MCF 10A (cell line): ENCODE measurements at regions not wholly inside any gene's neighbourhood (a gene's known extent, or its start where the extent isn't known, plus 50 kb on each side); places are given as distances from the start of the nearest gene placed in this dataset.

Experiments used
- BruUV-seq: library from RNA; stranded (reverse); fragments of 400-500 nt; replicated peaks from 2 replicates; lab custom pipeline; 2021; lab: Mats Ljungman, UMichigan
- CTCF ChIA-PET: fragments of 300-600 bp; sonication (Branson Sonifier 250); formaldehyde crosslinking; extraction: SDS; loops from one replicate; lab custom pipeline; 2021; ENCODE audit warnings: antibody characterized with exemption, inconsistent platforms; lab: Yijun Ruan, JAX
- POLR2A ChIA-PET: fragments of 300-600, 350-650 bp; sonication (Branson Sonifier 250); formaldehyde crosslinking; extraction: SDS; loops from one replicate; lab custom pipeline; 2020; ENCODE audit warnings: antibody characterized with exemption, inconsistent platforms; lab: Yijun Ruan, JAX
- DNase-seq: peaks from one replicate; pipeline ENCODE4 v3.0.0-alpha.2; 2018; ENCODE audit not compliant: unreplicated experiment
- H3K27ac Mint-ChIP-seq: one replicate; pipeline ENCODE4 v1.8.0; 2022; ENCODE audit warnings: mild to moderate bottlenecking, low read depth, mixed read lengths; ENCODE audit not compliant: unreplicated experiment
- H3K27me3 Mint-ChIP-seq: one replicate; pipeline ENCODE4 v1.8.0; 2022; ENCODE audit warnings: mixed read lengths; ENCODE audit not compliant: insufficient read depth, unreplicated experiment
- H3K36me3 Mint-ChIP-seq: one replicate; pipeline ENCODE4 v1.8.0; 2022; ENCODE audit warnings: mild to moderate bottlenecking, moderate library complexity, mixed read lengths; ENCODE audit not compliant: insufficient read depth, unreplicated experiment
- H3K4me1 Mint-ChIP-seq: one replicate; pipeline ENCODE4 v1.8.0; 2022; ENCODE audit warnings: mixed read lengths; ENCODE audit not compliant: insufficient read depth, unreplicated experiment
- H3K4me3 Mint-ChIP-seq: one replicate; pipeline ENCODE4 v1.8.0; 2022; ENCODE audit warnings: mild to moderate bottlenecking, moderate library complexity, mixed read lengths; ENCODE audit not compliant: unreplicated experiment
- H3K9me3 Mint-ChIP-seq: one replicate; pipeline ENCODE4 v1.8.0; 2022; ENCODE audit warnings: mixed read lengths; ENCODE audit not compliant: unreplicated experiment
- CTCF ChIP-seq: fragments of 200-600 bp; IDR thresholded peaks from one replicate; pipeline ENCODE4 v1.8.0; 2022; ENCODE audit warnings: antibody characterized with exemption, mild to moderate bottlenecking; ENCODE audit not compliant: unreplicated experiment
- intact Hi-C: fragments of 100-400 bp; cut with micrococcal nuclease; formaldehyde crosslinking; loops from 2 replicates; pipeline ENCODE4 v1.14.1; 2022

GRCh38 chr1:223479718-223480425 is 86.7 kb downstream of the CCDC185 start:
- peak; percentile 44 for DNase-seq
- intact Hi-C loops, result no loop called here
- CTCF ChIA-PET, result interaction anchor here (0.7 to 0.9 kb wide), 3 partner anchors 13 to 1961 kb away, joined by 3 read pairs; no protein-coding TSS in a partner anchor
- POLR2A ChIA-PET, result interaction anchor here (0.6 to 0.7 kb wide), 4 partner anchors 139 to 267 kb away, joined by 3 to 4 read pairs (median 4); no protein-coding TSS in a partner anchor
- Mint-ChIP-seq H3K36me3 (no peaks in the 10 kb centered on the region), H3K4me1 (peaks cover 8% of the 10 kb centered on the region), H3K4me3 (no peak overlapping the region), H3K27me3 (peaks cover 17% of the 10 kb centered on the region), H3K27ac (no peak overlapping the region), H3K9me3 (no peaks in the 10 kb centered on the region)
- TF ChIP-seq CTCF, result no peak
- no TSS peak for BruUV-seq

- H3K27me3 Mint-ChIP-seq, result peaks cover 23% of the 10 kb centered on the region
- CTCF ChIA-PET, result interaction anchor here (0.6 to 2.8 kb wide), 8 partner anchors 9 to 349 kb away, joined by 3 to 15 read pairs (median 4); no protein-coding TSS in a partner anchor
- no TSS peak for BruUV-seq
Measured at GRCh38 chr1:223482132-223482531, 88.9 kb downstream of the CCDC185 start.

GRCh38 chr1:223482766-223483165 is 89.6 kb downstream of the CCDC185 start:
- intact Hi-C loops, result no loop called here
- H3K9me3 Mint-ChIP-seq, result no peaks in the 10 kb centered on the region
- ChIA-PET CTCF (interaction anchor here (0.6 to 2.8 kb wide), 10 partner anchors 9 to 349 kb away, joined by 3 to 15 read pairs (median 4); no protein-coding TSS in a partner anchor), POLR2A (interaction anchor here (0.7 to 2.7 kb wide), 6 partner anchors 9 to 124 kb away, joined by 3 to 18 read pairs (median 3); no protein-coding TSS in a partner anchor)
- H3K27ac Mint-ChIP-seq, result no peak overlapping the region
- peaks cover 23% of the 10 kb centered on the region for H3K27me3 Mint-ChIP-seq
- TF ChIP-seq CTCF, result no peak
- DNase-seq, result peak; percentile 39
- H3K4me3 Mint-ChIP-seq, result no peak overlapping the region
- no TSS peak for BruUV-seq
- H3K4me1 Mint-ChIP-seq, result peaks cover 8% of the 10 kb centered on the region
- H3K36me3 Mint-ChIP-seq, result no peaks in the 10 kb centered on the region

More at GRCh38 chr1:223482132-223482531, 88.9 kb downstream of the CCDC185 start:
- DNase-seq, result no peak
- Mint-ChIP-seq H3K36me3 (no peaks in the 10 kb centered on the region), H3K4me1 (peaks cover 8% of the 10 kb centered on the region), H3K9me3 (no peaks in the 10 kb centered on the region), H3K27ac (no peak overlapping the region), H3K4me3 (no peak overlapping the region)
- intact Hi-C loops, result no loop called here
- POLR2A ChIA-PET, result interaction anchor here (0.6 to 2.7 kb wide), 4 partner anchors 10 to 123 kb away, joined by 3 to 18 read pairs (median 3); no protein-coding TSS in a partner anchor
- TF ChIP-seq CTCF, result no peak

GRCh38 chr1:223483511-223483910 is 90.3 kb downstream of the CCDC185 start:
- no TSS peak for BruUV-seq

More at GRCh38 chr1:223483511-223483910, 90.3 kb downstream of the CCDC185 start:
- H3K36me3 Mint-ChIP-seq, result no peaks in the 10 kb centered on the region
- H3K27ac Mint-ChIP-seq, result no peak overlapping the region
- intact Hi-C loops, result no loop called here
- no peak for DNase-seq
- POLR2A ChIA-PET, result interaction anchor here (0.7 to 2.7 kb wide), 5 partner anchors 9 to 17 kb away, joined by 3 to 18 read pairs (median 3); no protein-coding TSS in a partner anchor
- H3K9me3 Mint-ChIP-seq, result no peaks in the 10 kb centered on the region
- peaks cover 8% of the 10 kb centered on the region for H3K4me1 Mint-ChIP-seq
- CTCF ChIA-PET, result interaction anchor here (0.5 to 2.8 kb wide), 7 partner anchors 11 to 683 kb away, joined by 3 to 15 read pairs (median 4); no protein-coding TSS in a partner anchor
- TF ChIP-seq CTCF, result no peak
- H3K4me3 Mint-ChIP-seq, result no peak overlapping the region
- peaks cover 20% of the 10 kb centered on the region for H3K27me3 Mint-ChIP-seq
